Astrocyte of the hippocampus (primary cell): ENCODE measurements at regions not wholly inside any gene's neighbourhood (a gene's known extent, or its start where the extent isn't known, plus 50 kb on each side); places are given as distances from the start of the nearest gene placed in this dataset.

ENCODE experiments used
- DNase-seq: peaks from one replicate; pipeline ENCODE4 v3.0.0; 2011; ENCODE audit warnings: low read depth, low spot score

DNA sequence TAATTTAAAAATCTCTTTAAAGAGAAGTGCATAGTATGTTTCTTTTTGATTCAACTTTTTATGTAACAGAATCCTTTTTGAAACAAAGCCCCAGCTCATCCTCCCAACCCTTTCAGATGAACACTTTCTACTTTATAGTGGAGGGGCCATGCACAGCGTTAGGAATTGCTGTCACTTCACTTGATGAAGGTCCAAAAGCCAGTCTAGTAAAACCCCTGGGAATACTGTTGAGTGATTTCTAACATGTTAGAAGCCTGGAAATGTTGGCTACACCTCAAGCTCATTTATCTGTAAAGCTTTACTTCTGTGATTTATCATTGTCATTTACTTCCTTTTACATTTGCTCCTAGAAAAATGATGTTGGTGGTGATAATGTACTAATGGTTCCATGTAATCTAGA lies 1608.9 kb upstream of the TENM3 start:
- DNase-seq = no peak

DNA sequence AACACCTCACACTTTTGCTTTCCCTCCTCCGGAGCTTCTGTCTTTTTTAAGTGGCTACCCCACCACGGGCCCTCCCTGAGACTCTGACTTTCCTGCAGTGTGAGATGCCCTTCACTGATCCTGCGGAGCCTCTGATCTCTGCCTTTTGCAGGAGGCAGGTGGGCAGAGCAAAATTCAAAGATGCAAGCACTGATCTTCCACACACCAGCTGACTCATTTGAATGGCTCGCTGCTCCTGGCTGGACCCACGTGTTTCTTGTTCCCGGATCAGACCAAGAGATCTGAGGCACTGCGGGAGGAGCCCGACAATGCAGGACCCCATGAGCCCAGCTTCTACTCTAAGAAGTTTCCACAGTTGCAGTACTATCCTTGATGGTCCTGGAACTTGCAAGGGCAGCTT lies 1607.9 kb upstream of the TENM3 start:
- peak; percentile 73 for DNase-seq

DNA sequence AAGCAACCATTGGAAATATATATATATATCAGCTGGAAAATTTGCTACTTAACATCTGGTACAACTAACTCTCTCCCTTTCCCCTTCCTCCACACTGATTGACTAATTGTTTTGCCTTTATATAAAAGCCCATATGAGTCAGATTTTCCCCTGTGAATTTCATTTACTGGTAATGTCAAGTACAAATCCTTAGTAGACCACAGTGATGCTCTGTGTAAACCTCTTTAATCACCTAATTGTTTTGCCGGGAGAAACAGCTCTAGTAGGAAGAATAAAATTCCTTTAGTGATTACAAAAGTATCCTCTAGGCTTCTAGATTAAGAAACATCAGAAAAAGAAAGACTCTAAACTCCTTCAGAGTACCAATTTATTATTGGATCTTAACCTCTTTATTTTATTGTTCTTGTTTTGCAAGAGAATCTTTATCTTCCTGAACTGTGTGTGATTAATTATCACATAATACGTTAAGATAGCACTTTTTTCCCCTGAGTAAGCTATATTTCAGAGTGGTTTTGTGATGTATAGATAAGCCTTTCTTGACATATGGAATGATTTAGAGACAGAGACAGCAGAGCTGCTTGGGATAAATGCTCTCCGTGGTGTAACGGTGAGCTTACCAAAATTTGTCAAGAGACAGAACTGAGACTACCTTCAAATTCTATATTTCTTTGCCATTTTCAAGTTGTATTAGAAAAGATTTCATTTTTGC lies 1606.4 kb upstream of the TENM3 start:
- peak; percentile 90 for DNase-seq

DNA sequence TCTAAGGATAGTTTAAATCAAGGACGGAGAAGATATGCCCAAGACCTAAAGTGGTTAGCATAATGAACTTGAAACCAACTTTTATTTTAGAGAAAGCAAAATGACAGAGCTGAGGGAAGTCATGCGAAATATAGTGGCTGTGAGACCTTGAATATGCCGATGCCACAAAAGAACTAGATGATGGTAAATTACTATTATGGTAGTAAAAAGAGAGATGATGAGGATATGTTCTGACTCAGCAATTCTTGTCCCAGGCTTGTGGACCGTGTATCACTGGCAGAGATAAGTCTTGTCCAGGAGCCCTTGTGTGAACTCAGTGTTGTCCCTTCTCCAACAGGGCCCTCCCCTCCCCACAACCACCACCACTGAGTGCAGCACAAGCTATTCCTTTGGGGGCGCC lies 1605.6 kb upstream of the TENM3 start:
- DNase-seq = no peak

DNA sequence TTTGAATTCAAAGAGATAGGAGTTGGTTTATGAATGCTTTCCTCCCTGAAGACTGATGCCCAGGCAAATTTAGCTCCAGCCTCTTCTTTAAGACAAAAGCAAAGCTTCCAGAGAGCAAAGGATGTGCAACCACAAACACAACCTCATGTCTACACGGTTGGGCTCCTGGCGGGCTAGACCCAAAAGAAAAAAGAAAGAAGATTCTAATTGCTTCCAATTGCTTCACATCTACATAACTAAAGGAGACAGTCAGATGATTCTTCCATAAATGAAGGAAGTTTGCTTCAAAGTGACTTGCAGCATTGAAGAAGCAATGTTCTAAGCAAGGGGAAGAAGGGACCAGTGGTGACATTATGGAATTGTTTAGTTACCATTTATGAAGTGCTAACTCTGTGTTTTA lies 1603.0 kb upstream of the TENM3 start:
- no peak for DNase-seq

DNA sequence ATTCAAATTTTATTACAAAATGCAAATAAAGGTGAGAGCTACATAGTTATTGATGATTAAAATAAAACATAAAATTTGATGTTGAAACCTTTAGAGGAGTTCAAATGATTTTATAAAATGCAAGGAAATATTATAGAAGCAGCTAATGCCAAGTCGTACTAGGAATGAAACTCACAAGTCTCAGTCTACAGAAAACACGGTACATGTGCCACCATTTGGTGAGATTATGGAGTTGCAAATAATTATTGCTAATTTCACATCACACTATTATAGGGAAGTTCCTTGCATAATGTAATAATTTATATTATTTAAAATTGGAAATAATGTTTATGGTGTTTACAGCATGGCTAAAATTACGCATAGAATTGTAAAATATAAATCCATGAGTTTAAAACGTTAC lies 1601.7 kb upstream of the TENM3 start:
- DNase-seq = no peak

GRCh38 chr4:180642732-180643131 lies 1600.5 kb upstream of the TENM3 start:
- no peak for DNase-seq

DNA sequence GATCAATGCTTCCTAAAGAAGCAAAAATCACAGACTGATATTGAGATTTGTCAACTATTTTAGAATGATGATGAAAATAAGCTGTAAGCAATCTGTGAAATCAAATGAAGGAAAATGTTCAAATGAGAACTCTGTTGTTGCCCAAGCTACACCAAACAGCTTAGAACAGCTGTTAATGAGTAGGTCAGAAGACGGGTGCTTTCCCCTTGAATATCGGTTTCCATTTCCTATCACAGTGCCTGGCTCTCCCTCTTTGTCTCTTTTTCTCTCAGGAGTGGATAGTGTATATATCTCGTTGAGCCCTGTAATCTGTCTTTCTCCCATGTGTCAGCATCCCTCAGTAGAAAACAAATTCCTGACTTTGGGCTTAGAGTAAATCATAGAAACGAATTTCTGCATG lies 1592.9 kb upstream of the TENM3 start:
- DNase-seq = no peak

DNA sequence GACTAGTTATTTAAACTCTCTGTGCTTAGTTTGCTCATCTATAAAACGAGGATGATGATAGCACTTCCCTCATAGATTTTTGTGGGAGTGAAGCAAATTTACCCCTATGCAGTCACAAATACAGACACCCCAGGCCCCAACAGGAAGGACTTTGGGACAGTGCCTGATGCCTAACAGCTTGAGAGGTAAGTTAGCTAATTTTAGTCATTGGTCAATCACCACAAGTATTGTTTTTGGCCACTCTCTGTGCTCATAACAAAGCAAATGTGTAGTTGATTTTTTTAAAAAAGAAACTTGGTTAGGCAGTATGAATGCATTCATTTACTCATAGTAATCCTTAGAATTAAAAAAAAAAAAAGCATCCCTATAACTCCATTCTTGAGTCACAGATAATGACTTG lies 1590.7 kb upstream of the TENM3 start:
- no peak for DNase-seq

GRCh38 chr4:180655886-180656285 lies 1587.3 kb upstream of the TENM3 start:
- DNase-seq = peak; percentile 63

GRCh38 chr4:180657881-180658280 lies 1585.3 kb upstream of the TENM3 start:
- no peak for DNase-seq

DNA sequence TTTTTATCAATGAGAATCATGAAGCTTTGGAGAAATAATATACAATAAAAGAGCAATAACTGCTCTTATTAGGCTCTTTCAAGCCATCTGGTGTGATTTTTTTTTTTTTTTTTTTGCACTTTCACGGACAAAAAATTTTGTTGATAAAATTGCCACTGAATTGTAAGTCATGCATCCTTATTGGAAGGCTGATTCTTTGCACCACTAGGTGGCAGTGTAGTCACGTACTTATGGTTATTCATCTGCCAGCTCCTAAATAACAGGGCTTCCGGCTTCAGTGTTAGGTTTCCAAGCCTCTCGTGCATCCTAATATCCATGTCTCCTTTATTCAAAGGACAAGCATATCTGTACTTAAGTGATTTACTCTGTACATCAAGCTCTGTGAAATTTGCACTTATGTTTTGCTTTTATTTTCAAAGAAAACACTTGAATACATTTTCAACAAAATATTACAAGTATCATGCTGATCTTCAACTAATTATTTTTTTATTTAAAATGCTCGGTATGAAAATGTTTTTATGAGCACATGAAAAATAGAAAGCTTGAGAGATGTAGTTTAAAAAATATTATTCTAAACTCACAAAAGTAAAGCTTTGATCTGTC lies 1578.3 kb upstream of the TENM3 start:
- DNase-seq = peak; percentile 91

GRCh38 chr4:180665481-180665880 lies 1577.7 kb upstream of the TENM3 start:
- DNase-seq = no peak

DNA sequence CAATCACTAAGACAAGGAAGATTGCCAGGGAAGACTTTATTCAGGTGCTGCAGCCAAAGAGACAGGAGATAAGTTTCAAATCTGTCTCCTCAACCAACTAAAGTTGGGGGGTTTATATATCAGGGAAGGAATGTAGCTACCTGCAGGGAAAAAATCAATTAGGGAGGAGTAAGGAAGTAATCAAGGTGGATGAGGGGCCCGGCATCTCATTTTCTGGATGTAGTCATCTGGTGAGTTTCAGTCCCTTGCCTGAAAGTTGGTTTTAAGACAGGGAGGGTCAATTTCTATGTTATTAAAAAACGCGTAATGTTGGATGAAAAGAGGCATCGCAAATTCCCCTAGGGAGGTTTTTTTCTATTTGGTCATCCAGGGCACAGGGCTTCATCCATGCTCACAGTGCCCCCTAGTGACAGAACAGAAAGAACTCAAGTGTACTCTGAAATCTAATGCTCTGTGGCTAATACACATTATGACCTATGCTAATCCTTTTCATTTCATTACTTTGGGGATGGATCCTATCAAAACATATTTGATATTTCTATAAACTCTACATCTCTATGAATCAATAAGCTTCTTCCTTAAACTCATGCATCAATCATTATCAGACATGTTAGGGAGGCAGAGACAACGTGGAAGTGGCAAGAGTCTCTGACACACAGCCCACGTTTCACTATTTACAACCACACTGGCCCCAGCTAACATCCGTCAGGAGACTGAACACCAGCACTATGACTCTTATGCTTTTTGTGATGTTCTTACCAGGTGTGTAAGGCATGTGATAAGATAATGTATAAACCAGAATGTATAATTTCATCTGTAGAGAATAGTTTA lies 1577.0 kb upstream of the TENM3 start:
- peak; percentile 86 for DNase-seq

DNA sequence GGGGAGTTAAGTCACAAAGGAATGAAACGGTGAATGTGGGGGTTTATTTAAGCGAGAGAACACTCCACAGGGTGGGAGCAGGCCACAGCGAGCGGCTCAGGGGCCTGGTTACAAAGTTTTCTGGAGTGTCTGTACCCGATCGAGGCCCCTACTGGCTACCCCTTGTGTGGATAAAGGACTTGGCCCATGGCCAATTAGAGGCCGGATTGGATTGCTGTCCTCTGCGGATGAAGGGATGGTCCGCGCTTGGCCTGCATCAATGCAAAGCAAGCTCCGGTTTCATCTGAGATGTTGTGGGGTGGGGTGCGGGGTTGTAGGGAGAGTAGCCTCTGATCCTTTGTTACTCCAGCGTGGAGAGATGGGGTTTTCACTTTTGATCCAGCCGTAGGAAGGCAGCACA lies 1574.5 kb upstream of the TENM3 start:
- DNase-seq = no peak

- peak; percentile 89 for DNase-seq
Measured at GRCh38 chr4:180669680-180670079, 1573.5 kb upstream of the TENM3 start.

DNA sequence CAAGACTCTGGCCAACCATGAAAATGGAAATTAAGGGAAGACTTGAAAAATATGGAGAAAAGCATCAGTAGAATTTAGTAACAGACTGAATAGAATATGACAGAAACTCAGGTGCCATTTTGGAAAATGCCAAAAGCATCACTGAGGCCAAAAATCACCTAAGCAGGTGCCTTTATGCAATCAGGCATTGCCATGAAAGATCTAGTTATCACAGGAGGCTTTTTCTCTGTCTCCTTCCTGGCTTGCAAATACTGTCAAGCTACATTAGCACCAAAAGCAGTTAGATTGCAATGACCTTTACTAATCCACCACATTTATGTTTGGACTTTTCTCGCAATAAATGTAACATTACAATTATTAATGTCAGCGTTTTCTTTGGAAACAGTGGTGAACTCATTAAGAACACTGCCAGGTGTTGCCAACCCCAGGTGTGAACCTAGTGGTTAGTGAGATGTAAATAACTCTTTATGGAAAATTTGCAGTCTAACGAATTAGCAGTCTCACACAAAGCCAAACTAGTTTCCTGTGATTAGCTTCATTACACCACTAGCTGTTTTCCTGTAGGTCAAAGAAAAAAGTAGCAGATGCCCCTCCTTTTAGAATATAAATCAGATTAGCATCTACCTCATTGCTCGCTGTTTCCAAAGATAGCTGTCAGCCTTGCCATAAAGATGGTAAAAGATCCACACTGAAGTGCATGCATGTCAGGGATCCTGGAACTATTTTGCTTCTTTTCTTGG lies 1568.4 kb upstream of the TENM3 start:
- no peak for DNase-seq

DNA sequence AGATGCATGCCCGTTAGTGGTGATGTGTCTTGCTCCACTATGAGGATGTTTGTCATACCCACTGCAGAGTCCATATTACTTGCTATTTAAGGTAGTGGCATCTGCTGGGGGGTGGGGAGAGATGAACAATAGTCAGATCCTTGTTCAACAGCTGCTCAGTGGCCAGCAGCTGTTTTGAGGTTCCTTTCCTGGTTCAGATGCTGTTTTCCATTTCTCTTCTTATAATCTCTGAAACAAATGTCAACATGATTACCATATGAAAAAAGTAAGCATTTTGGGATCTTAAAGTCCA lies 1567.9 kb upstream of the TENM3 start:
- no peak for DNase-seq

- no peak for DNase-seq
Measured at GRCh38 chr4:180680305-180680704, 1562.9 kb upstream of the TENM3 start.

- no peak for DNase-seq
Measured at GRCh38 chr4:180682776-180683175, 1560.4 kb upstream of the TENM3 start.

DNA sequence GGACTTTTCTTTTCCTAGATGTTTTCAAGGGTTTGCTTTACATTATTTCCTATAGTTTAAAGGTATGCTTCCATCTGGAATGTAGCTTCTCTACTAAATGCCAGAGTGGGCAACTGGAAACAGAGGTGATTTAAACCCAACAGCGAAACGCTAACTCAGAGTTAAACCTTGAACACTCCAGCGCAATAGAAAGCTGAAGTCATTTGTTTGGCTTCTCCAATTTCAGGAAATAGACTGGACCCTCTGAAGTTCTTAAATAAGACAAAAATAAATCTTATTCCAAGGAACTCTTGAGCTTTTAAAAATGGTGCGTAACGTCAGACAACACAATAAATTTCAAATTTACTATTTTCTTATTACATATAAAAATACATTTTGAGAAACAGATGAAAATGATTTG lies 1560.0 kb upstream of the TENM3 start:
- DNase-seq = no peak

DNA sequence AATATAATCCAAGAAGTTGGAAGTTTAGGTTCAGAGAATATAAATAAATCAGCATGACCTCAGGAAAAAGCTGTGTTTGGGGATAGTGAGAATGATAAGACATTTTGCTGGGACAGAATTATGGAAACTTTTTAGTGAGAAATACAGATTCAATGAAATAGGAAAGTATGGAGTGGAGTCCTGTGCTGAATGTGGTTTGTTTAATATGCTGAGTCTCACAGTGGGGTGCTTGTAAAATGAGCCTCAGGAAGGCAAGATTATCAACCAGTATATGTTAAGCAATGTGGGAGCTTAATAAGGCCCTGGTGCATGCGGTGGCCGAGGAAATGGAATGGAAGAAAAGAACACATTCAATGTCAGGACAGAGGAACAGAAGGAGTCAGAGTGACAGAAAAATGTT lies 1554.7 kb upstream of the TENM3 start:
- no peak for DNase-seq
